B cell (primary cell): ENCODE measurements at regions not wholly inside any gene's neighbourhood (a gene's known extent, or its start where the extent isn't known, plus 50 kb on each side); places are given as distances from the start of the nearest gene placed in this dataset.

Source experiments
- CTCF ChIP-seq: fragments of 200-600 bp; IDR thresholded peaks from one replicate; pipeline ENCODE4 v1.8.0; 2022; ENCODE audit warnings: antibody characterized with exemption, mild to moderate bottlenecking
- EZH2 ChIP-seq: IDR thresholded peaks from 2 replicates; pipeline ENCODE4 v1.6.1; 2012; ENCODE audit warnings: borderline replicate concordance, low read depth, mild to moderate bottlenecking, moderate library complexity, low read length; ENCODE audit not compliant: insufficient read depth, poor library complexity, severe bottlenecking

- TF ChIP-seq CTCF (no peak), EZH2 (no peak)
These were observed 557.7 kb upstream of the TENM3 start for GRCh38 chr4:181685461-181685860.
